Neural progenitor cell (in vitro differentiated cells): ENCODE measurements at regions not wholly inside any gene's neighbourhood (a gene's known extent, or its start where the extent isn't known, plus 50 kb on each side); places are given as distances from the start of the nearest gene placed in this dataset.
"Not testable (repeated sequence)": the region's sequence is repeated elsewhere in the genome, so short reads cannot be mapped to it uniquely, and the experiment has no call there.

Experiments used
- DNase-seq: peaks from one replicate; pipeline ENCODE4 v3.0.0-alpha.2; 2016; ENCODE audit warnings: low spot score
- H2AFZ ChIP-seq: fragments of 200-600 bp; sonication (generic); replicated peaks from 2 replicates; pipeline ENCODE4 v1.6.1; 2016; ENCODE audit warnings: antibody characterized with exemption
- H3F3A ChIP-seq: fragments of 200-600 bp; sonication (generic); 2 replicates; pipeline ENCODE4 v1.6.1; 2016; ENCODE audit warnings: antibody characterized with exemption, low read depth
- H3K27ac ChIP-seq: fragments of 200-600 bp; sonication (generic); 2 replicates; pipeline ENCODE4 v1.5.1; 2016; ENCODE audit warnings: mild to moderate bottlenecking
- H3K27me3 ChIP-seq: fragments of 200-600 bp; sonication (generic); 2 replicates; pipeline ENCODE4 v1.6.1; 2016; ENCODE audit warnings: mild to moderate bottlenecking, moderate library complexity
- H3K36me3 ChIP-seq: fragments of 200-600 bp; sonication (generic); 2 replicates; pipeline ENCODE4 v1.5.1; 2016
- H3K4me1 ChIP-seq: fragments of 200-600 bp; sonication (generic); 2 replicates; pipeline ENCODE4 v1.6.1; 2016; ENCODE audit warnings: mixed run types
- H3K4me2 ChIP-seq: fragments of 200-600 bp; sonication (generic); 2 replicates; pipeline ENCODE4 v1.6.1; 2016
- H3K4me3 ChIP-seq: fragments of 200-600 bp; sonication (generic); 2 replicates; pipeline ENCODE4 v1.5.1; 2016
- H3K79me2 ChIP-seq: fragments of 200-600 bp; sonication (generic); 2 replicates; pipeline ENCODE4 v1.6.1; 2016; ENCODE audit warnings: low read depth
- H3K9ac ChIP-seq: fragments of 200-600 bp; sonication (generic); 2 replicates; pipeline ENCODE4 v1.6.1; 2016
- H3K9me3 ChIP-seq: fragments of 200-600 bp; sonication (generic); 2 replicates; pipeline ENCODE4 v1.5.1; 2016; ENCODE audit warnings: low read depth
- H4K20me1 ChIP-seq: fragments of 200-600 bp; sonication (generic); 2 replicates; pipeline ENCODE4 v1.6.1; 2016; ENCODE audit warnings: low read depth
- H3K27ac Mint-ChIP-seq: 3 replicates; pipeline ENCODE4 v1.8.0; 2021; ENCODE audit warnings: mixed read lengths
- H3K27me3 Mint-ChIP-seq: 2 replicates; pipeline ENCODE4 v1.8.0; 2022; ENCODE audit warnings: low read depth, mild to moderate bottlenecking, inconsistent platforms, moderate library complexity, mixed read lengths; ENCODE audit not compliant: insufficient read depth
- H3K36me3 Mint-ChIP-seq: 3 replicates; pipeline ENCODE4 v1.8.0; 2021; ENCODE audit warnings: mixed read lengths
- H3K4me1 Mint-ChIP-seq: 3 replicates; pipeline ENCODE4 v1.8.0; 2021; ENCODE audit warnings: mixed read lengths
- H3K4me3 Mint-ChIP-seq: 3 replicates; pipeline ENCODE4 v1.8.0; 2021; ENCODE audit warnings: mild to moderate bottlenecking, moderate library complexity, mixed read lengths
- H3K9me3 Mint-ChIP-seq: 3 replicates; pipeline ENCODE4 v1.8.0; 2020; ENCODE audit warnings: mixed read lengths
- EZH2 ChIP-seq: fragments of 200-600 bp; sonication (generic); IDR thresholded peaks from 2 replicates; pipeline ENCODE4 v1.6.1; 2017; ENCODE audit warnings: antibody characterized with exemption, mild to moderate bottlenecking, moderate library complexity
- EZH2phosphoT487 ChIP-seq: fragments of 200-600 bp; sonication (generic); IDR thresholded peaks from 2 replicates; pipeline ENCODE4 v1.6.1; 2017; ENCODE audit warnings: antibody characterized with exemption
- TF ChIP-seq, protein P1 (sequence below): fragments of 200-600 bp; sonication (generic); IDR thresholded peaks from 2 replicates; pipeline ENCODE4 v1.5.1; 2017; ENCODE audit warnings: antibody characterized with exemption, mild to moderate bottlenecking

GRCh38 chr9:84075004-84075403 is 94.4 kb downstream of the RMI1 start:
- Histone ChIP-seq H3K27ac (no peak overlapping the region), H3K4me2 (no peak overlapping the region), H2AFZ (no peak overlapping the region), H3K9me3 (no peaks in the 10 kb centered on the region), H3K36me3 (no peaks in the 10 kb centered on the region), H3K79me2 (no peaks in the 10 kb centered on the region), H3K27me3 (no peaks in the 10 kb centered on the region), H3K4me3 (no peak overlapping the region), H3K9ac (no peak overlapping the region), H3F3A (no peaks in the 10 kb centered on the region), H4K20me1 (no peaks in the 10 kb centered on the region), H3K4me1 (no peaks in the 10 kb centered on the region)
- Mint-ChIP-seq H3K9me3 (no peaks in the 10 kb centered on the region), H3K27ac (no peak overlapping the region), H3K4me1 (no peaks in the 10 kb centered on the region), H3K4me3 (no peak overlapping the region), H3K36me3 (no peaks in the 10 kb centered on the region), H3K27me3 (peaks cover 3% of the 10 kb centered on the region)
- no peak for TF ChIP-seq EZH2phosphoT487
- TF ChIP-seq EZH2, result no peak
- TF ChIP-seq, protein P1, sequence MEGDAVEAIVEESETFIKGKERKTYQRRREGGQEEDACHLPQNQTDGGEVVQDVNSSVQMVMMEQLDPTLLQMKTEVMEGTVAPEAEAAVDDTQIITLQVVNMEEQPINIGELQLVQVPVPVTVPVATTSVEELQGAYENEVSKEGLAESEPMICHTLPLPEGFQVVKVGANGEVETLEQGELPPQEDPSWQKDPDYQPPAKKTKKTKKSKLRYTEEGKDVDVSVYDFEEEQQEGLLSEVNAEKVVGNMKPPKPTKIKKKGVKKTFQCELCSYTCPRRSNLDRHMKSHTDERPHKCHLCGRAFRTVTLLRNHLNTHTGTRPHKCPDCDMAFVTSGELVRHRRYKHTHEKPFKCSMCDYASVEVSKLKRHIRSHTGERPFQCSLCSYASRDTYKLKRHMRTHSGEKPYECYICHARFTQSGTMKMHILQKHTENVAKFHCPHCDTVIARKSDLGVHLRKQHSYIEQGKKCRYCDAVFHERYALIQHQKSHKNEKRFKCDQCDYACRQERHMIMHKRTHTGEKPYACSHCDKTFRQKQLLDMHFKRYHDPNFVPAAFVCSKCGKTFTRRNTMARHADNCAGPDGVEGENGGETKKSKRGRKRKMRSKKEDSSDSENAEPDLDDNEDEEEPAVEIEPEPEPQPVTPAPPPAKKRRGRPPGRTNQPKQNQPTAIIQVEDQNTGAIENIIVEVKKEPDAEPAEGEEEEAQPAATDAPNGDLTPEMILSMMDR, result no peak
- no peak for DNase-seq

GRCh38 chr9:84076384-84076783 is 95.8 kb downstream of the RMI1 start:
- H3K4me3 ChIP-seq, result no peak overlapping the region
- no peak overlapping the region for H3K27ac Mint-ChIP-seq
- H3K27me3 ChIP-seq, result no peaks in the 10 kb centered on the region
- no peak overlapping the region for H3K4me3 Mint-ChIP-seq
- H3F3A ChIP-seq, result no peaks in the 10 kb centered on the region
- peaks cover under 1% of the 10 kb centered on the region for H3K4me1 Mint-ChIP-seq
- no peak overlapping the region for H3K9ac ChIP-seq
- no peaks in the 10 kb centered on the region for H3K9me3 Mint-ChIP-seq
- H3K4me2 ChIP-seq, result no peak overlapping the region
- no peaks in the 10 kb centered on the region for H4K20me1 ChIP-seq
- DNase-seq, result no peak
- no peaks in the 10 kb centered on the region for H3K36me3 Mint-ChIP-seq
- no peak overlapping the region for H3K27ac ChIP-seq
- no peaks in the 10 kb centered on the region for H3K36me3 ChIP-seq
- TF ChIP-seq EZH2phosphoT487 (no peak), EZH2 (no peak)
- TF ChIP-seq, protein P1, result no peak
- no peak overlapping the region for H2AFZ ChIP-seq
- H3K27me3 Mint-ChIP-seq, result no peaks in the 10 kb centered on the region
- no peaks in the 10 kb centered on the region for H3K9me3 ChIP-seq
- no peaks in the 10 kb centered on the region for H3K79me2 ChIP-seq
- H3K4me1 ChIP-seq, result no peaks in the 10 kb centered on the region

DNA sequence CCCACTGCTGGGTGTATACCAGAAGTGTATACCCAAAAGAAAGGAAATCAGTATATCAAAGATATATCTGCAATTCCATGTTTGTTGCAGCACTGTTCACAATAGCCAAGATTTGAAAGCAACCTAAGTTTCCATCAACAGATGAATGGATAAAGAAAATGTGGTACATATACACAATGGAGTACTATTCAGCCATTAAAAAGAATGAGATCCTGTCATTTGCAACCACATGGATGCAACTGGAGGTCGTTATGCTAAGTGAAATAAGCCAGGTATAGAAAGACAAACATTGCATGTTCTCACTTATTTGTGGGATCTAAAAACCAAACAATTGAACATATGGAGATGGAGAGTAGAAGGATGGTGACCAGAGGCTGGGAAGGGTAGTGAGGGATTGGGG is 97.2 kb downstream of the RMI1 start:
- H3K4me1 Mint-ChIP-seq, result peaks cover 10% of the 10 kb centered on the region
- H3K9ac ChIP-seq, H3K27me3 ChIP-seq, H3K27ac ChIP-seq, H3K9me3 Mint-ChIP-seq, H3K36me3 Mint-ChIP-seq, H3K4me2 ChIP-seq, H3K4me3 Mint-ChIP-seq, H2AFZ ChIP-seq, H3K36me3 ChIP-seq, H3K79me2 ChIP-seq, H3K27ac Mint-ChIP-seq, H3K4me1 ChIP-seq, H3K27me3 Mint-ChIP-seq, H4K20me1 ChIP-seq, DNase-seq, H3F3A ChIP-seq, H3K4me3 ChIP-seq, H3K9me3 ChIP-seq: not testable (repeated sequence)

- no peaks in the 10 kb centered on the region for H3F3A ChIP-seq
- TF ChIP-seq, protein P1, result no peak
- TF ChIP-seq EZH2phosphoT487, result no peak
- no peak for TF ChIP-seq EZH2
- H3K79me2 ChIP-seq, result no peaks in the 10 kb centered on the region
- no peak overlapping the region for H3K4me2 ChIP-seq
- Mint-ChIP-seq H3K4me1 (peaks cover 10% of the 10 kb centered on the region), H3K27ac (no peak overlapping the region), H3K36me3 (no peaks in the 10 kb centered on the region), H3K9me3 (no peaks in the 10 kb centered on the region), H3K27me3 (no peaks in the 10 kb centered on the region), H3K4me3 (no peak overlapping the region)
- H3K4me1 ChIP-seq, result no peaks in the 10 kb centered on the region
- H3K9me3 ChIP-seq, result no peaks in the 10 kb centered on the region
- H3K27me3 ChIP-seq, result no peaks in the 10 kb centered on the region
- DNase-seq, result no peak
- H3K4me3 ChIP-seq, result no peak overlapping the region
- no peaks in the 10 kb centered on the region for H3K36me3 ChIP-seq
- H4K20me1 ChIP-seq, result no peaks in the 10 kb centered on the region
- H3K9ac ChIP-seq, result no peak overlapping the region
- H3K27ac ChIP-seq, result no peak overlapping the region
- no peak overlapping the region for H2AFZ ChIP-seq
Observed at GRCh38 chr9:84079994-84080393, 99.4 kb downstream of the RMI1 start.
